HFF-Myc (cell line): ENCODE measurements at regions not wholly inside any gene's neighbourhood (a gene's known extent, or its start where the extent isn't known, plus 50 kb on each side); places are given as distances from the start of the nearest gene placed in this dataset.

ENCODE experiments used
- DNase-seq: peaks from one replicate; pipeline ENCODE4 v3.0.0-alpha.2; 2011; ENCODE audit warnings: low read depth; ENCODE audit errors: extremely low read depth
- H3K4me3 ChIP-seq: replicated peaks from 2 replicates; pipeline ENCODE4 v1.5.1; 2011; ENCODE audit warnings: low read depth, mild to moderate bottlenecking, control low read depth, low read length
- CTCF ChIP-seq: IDR thresholded peaks from 2 replicates; pipeline ENCODE4 v1.5.1; 2012; ENCODE audit warnings: mild to moderate bottlenecking, low read depth, low read length, control low read depth; ENCODE audit errors: missing control alignments

- H3K4me3 ChIP-seq, result no peak overlapping the region
- TF ChIP-seq CTCF, result no peak
- DNase-seq, result no peak
Measured at GRCh38 chr11:127376301-127376700, 375.7 kb upstream of the KIRREL3 start.

GRCh38 chr11:127369356-127369755 lies 368.8 kb upstream of the KIRREL3 start:
- TF ChIP-seq CTCF, result no peak
- H3K4me3 ChIP-seq, result no peak overlapping the region
- DNase-seq, result no peak

- no peak overlapping the region for H3K4me3 ChIP-seq
- DNase-seq, result no peak
- TF ChIP-seq CTCF, result no peak
Measured at GRCh38 chr11:127362754-127363308, 362.3 kb upstream of the KIRREL3 start.

- no peak for DNase-seq
- TF ChIP-seq CTCF, result no peak
- no peak overlapping the region for H3K4me3 ChIP-seq
Measured at GRCh38 chr11:127358160-127358559, 357.6 kb upstream of the KIRREL3 start.

- TF ChIP-seq CTCF, result no peak
- DNase-seq, result no peak
Measured at GRCh38 chr11:127350476-127350875, 349.9 kb upstream of the KIRREL3 start.

GRCh38 chr11:127345819-127346459 lies 345.4 kb upstream of the KIRREL3 start:
- DNase-seq, result peak; percentile 4
- TF ChIP-seq CTCF, result peak; percentile 75
- H3K4me3 ChIP-seq, result no peak overlapping the region

More at GRCh38 chr11:127350476-127350875, 349.9 kb upstream of the KIRREL3 start:
- H3K4me3 ChIP-seq, result no peak overlapping the region
